GM13977 (cell line): ENCODE measurements at regions not wholly inside any gene's neighbourhood (a gene's known extent, or its start where the extent isn't known, plus 50 kb on each side); places are given as distances from the start of the nearest gene placed in this dataset.

Source experiments
- DNase-seq: peaks from one replicate; pipeline ENCODE4 v3.0.0; 2012; ENCODE audit warnings: low spot score
- CTCF ChIP-seq: IDR thresholded peaks from 2 replicates; pipeline ENCODE4 v1.5.1; 2012; ENCODE audit warnings: mild to moderate bottlenecking, control low read depth; ENCODE audit not compliant: insufficient read depth; ENCODE audit errors: extremely low read depth, missing control alignments
- in situ Hi-C: fragments of 300-500 bp; cut with MboI; formaldehyde crosslinking; loops from one replicate; pipeline ENCODE4 v1.12.0; 2022; ENCODE audit warnings: low sequenced_read_pairs, low pct_unique_long_range_greater_than_20kb, mixed read lengths, inconsistent platforms; ENCODE audit not compliant: unreplicated experiment

DNA sequence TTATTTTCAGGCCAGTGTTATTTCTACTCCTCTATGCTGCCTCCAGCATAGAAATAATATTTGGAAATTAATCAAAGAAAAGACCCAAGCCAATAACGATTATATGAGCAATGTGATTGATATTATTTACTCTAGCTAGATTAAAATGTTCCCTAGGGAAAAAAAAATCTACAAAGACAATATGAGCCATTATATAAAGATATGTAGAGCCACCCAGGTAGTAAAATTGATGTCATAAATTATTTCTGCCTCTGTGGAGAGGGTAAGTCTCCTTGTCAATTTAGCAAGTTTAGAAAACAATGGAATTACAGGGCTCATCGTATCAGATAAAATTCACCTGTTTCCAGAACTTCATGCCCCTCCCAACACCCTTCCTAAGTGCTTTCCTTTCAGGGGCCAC, 202.9 kb downstream of the RDH14 start:
- no peak for DNase-seq
- no peak for TF ChIP-seq CTCF
- in situ Hi-C loops: no loop called here

DNA sequence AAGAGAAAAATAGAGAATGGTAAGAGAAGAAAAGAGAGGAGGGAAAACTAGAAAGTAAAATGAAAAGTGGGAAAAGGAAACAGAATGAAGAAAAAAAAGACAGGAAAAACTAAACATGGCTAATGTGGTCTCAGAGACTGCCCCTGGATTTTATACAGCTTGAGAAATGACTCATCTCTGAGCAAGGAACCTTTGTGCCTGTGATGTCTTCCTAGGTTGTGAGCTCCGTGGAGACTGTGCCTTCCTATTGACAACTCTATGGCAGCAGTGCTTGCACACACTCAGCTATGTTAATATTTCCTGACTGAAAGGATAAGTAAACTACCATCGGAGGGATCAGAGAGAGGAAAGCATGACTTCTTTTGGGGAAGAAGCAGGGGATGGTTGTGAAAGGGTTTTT, 203.8 kb downstream of the RDH14 start:
- no peak for TF ChIP-seq CTCF
- no peak for DNase-seq
- in situ Hi-C loops: no loop called here

- in situ Hi-C loops: no loop called here
- DNase-seq: no peak
- no peak for TF ChIP-seq CTCF
Measured at GRCh38 chr2:18349421-18349820, 211.0 kb downstream of the RDH14 start.

DNA sequence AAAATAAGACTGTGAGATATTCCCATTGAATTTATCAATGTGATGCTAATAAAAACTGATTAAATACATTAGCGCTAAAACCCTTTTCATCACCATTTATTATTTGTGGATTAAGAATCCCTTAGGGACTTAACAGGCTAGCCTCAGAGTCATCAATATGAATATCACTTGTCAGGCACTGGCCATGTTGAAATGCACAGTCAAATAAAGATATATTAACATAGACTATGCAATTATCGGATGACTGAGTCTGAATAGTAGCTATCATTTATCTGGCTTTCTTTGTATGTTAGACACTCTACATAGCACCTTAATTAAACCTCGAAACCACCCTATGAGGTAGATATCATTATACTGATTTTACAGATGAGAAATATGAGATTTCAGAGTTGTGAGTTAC, 213.6 kb downstream of the RDH14 start:
- no peak for DNase-seq
- in situ Hi-C loops: no loop called here
- TF ChIP-seq CTCF: no peak

DNA sequence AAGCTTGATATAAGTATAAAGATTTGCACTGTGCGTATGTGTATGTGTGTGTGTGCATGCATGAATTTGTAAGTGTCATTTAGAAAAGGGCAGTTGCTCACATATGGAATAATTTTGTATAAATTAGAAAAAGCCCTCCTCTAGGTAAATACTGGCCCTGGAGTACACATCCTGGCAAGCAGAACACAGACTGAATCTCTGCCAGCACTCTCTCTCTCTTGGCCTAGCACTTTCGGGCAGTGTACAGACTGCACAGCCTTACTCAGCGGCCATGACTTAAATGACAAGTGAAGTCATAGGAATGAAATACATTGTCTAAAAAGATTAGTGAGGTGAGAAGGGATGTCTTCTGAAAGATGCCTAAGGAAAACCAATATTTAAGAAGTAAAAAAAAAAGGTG, 214.1 kb downstream of the RDH14 start:
- in situ Hi-C loops: no loop called here
- DNase-seq: no peak
- TF ChIP-seq CTCF: no peak

GRCh38 chr2:18345848-18346247, 214.6 kb downstream of the RDH14 start:
- in situ Hi-C loops: no loop called here
- DNase-seq: no peak
- TF ChIP-seq CTCF: no peak

- in situ Hi-C loops: no loop called here
- no peak for TF ChIP-seq CTCF
Measured at GRCh38 chr2:18342901-18343300, 217.6 kb downstream of the RDH14 start.

More at GRCh38 chr2:18342901-18343300, 217.6 kb downstream of the RDH14 start:
- no peak for DNase-seq
